NCI-H510A (cell line): ENCODE measurements at regions not wholly inside any gene's neighbourhood (a gene's known extent, or its start where the extent isn't known, plus 50 kb on each side); places are given as distances from the start of the nearest gene placed in this dataset.

ENCODE experiments used
- DNase-seq: peaks from one replicate; lab custom pipeline; 2025; lab: John Stamatoyannopoulos, UW

DNA sequence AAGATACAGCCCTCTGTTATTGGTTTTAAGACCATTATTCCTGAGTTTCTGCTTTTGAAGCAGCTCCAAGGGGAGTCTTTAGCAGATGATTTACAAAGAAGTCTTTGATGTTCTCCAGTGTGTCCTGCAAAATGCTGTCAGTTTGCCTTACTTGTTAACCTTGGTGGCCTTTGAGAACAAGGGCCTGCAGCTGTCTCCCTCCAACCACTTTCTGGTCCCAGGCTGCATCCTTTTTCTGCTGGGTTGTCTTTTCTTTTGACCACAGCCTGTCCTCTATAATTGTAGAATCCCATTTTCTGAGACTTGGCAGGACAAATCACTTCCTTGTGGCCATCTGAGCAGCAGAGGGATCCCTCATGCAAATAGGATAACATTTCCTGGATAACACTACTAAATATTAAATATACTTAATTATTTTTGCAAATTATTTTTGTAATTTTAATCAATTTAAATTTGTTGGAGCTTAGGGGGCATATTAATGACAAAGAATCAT lies 281.4 kb downstream of the DMRT2 start:
- DNase-seq = no peak

DNA sequence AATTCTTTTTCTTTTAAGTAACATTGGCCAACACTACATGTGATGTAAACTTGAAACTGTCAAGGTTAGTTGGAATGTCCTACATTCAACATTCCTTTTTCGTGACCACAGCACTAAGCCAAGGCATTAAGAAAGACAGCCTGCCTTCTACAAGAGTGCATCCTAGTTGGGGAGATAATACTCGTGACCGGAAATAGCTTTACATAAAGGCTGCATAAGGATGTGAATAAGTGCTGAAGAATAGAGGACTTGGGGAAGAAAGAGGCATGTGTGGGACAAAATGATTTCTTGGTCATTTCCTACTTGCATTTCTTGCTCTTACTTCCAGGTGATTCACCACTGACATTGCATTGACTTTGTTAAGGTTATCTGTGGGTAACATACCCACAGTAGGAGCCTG lies 282.0 kb downstream of the DMRT2 start:
- DNase-seq = no peak

DNA sequence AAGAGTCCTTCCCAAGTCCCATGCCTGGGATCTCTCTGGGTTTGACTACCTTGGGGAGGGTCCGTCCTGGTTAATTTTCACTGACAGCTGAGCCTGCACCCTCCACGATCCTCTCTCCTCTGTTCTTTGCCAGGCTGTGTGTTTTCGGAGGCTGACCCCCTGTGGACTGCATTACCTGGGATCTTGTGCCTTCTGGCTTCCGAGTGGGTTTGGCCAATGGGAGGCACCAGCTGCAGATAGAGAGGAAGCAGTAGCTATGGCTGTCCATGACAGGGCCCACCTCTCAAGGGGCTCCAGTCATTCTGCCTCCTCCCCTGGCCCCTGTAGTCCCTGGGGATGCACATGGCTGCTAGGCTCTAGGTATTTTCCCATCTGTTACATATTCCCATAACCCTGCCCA lies 285.0 kb downstream of the DMRT2 start:
- no peak for DNase-seq

DNA sequence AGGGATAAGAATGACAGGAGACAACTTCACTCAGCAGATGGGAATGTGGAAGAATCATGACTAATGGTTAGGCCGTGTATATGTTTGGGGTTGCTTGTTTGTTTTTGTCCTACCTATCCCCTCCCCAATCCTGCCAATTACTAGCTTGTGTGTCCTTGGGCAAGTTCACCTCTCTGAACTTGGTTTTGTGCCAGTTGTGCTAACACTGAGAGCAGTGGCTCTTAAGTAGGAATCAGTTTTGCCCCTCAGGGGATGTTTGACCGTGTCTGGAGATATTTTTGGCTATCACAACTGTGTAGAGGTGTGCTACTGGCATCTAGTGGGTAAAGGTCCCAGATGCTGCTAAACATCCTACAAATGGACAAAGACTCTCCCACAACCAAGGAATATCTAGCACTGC lies 287.0 kb downstream of the DMRT2 start:
- no peak for DNase-seq

DNA sequence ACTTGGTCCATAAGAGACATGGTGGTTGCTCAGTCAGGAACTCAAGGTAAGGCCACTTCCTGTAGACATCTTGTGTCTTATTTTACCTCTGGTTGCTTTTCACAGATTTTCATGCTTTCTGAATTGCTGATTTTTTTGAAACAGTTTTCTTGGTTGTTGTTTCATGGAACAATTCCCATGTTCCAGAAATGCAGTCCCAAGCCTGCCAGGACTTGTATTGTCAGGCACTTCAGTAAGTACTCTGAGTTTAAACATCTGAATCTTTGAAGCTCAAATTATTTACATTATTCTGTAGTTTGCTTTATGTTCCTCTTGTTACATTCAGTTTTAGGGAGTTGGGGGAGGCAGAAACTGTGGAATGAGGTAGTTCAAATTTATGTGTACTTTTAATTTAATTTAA lies 290.2 kb downstream of the DMRT2 start:
- DNase-seq = no peak

DNA sequence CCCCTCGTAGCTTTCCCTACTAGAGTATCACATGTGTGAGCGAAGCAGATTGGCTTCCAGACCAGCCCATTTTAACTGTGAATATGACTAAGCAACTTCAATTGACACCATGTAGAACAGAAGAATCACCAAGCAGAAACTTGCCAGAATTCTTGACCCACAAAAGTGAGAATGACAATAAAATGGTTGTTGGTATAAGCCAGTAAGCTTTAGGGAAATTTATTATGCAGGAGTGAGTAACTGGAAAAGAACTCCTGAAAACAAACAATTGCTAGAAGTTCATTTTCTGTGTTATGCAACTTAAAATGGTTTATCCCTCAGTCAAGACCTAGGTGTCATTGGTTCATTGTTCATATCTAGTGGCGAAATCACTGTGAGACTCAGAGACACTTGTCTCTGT lies 303.1 kb downstream of the DMRT2 start:
- no peak for DNase-seq

DNA sequence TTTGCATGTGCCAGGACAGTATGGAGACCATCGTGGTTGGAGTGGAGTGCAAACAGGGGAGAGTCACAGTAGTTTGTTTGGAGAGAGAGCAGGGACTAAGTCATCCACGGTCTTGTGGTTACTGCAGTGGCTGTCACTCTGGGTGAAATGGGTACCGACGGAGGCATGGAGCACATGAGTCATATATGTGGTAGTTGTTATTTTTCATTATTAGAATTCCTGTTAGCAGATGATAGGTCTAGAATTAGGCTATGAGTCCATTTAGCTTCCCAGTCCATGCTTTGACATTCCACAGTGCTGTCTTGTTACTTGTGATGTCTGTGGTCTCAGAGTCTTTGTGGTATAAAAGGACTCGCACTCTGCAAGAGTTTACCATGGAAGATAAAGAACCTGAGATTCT lies 303.9 kb downstream of the DMRT2 start:
- no peak for DNase-seq

DNA sequence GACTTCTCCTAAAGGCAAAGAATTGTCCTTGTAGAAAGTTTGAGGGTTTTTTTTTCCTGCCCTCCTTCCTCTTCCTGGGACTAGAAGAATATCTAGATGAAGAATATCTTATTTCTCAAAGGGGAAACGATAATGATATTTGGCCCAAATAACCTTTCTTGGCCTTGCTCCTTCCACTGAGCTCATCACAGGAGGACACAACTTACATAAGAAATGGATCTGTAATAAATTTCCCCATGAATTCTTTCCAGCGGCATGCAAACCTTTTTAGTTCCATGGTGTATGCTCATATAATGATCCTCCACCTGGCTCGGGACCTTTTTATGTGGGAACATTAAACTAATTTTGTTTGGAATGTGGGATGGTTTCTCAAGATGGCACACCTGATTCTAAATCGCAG lies 304.4 kb downstream of the DMRT2 start:
- no peak for DNase-seq

DNA sequence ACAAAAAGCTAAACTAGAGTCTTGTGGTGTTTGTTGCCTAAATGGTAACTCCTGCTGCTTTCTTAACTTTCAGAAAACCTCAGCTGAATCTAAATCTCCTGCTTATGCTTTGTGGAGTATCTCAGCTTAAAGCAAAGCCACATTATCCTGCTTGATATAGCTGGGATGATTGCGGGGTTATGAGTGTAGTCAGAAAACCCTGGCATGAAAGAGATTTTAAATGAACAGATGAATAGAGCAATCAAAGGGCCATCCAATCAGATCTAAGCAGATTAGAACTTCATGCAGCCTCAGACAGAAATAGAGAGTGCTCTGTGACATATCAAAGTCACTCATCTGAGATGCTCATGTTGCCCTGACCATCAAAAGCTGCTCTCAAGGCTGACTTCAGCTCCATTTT lies 305.5 kb downstream of the DMRT2 start:
- DNase-seq = no peak

DNA sequence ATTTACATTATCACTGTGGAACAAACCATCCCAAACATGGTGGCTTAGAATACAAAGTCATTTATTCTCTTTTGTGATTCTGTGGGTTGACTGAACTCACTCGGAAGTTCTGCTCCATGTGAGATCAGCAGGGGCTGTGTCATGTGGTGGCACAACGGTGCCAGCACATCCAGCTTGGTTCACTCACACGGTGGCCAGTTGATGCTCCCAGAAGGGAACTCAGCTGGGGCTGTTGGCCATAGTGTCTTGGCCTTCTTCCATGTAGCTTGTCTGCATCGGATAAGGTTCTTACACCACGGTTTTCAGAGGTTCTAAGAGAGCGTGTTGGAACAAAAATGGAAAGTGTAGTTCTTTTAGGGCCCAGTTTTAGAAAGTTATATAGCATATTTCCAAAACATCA lies 312.7 kb downstream of the DMRT2 start:
- no peak for DNase-seq

DNA sequence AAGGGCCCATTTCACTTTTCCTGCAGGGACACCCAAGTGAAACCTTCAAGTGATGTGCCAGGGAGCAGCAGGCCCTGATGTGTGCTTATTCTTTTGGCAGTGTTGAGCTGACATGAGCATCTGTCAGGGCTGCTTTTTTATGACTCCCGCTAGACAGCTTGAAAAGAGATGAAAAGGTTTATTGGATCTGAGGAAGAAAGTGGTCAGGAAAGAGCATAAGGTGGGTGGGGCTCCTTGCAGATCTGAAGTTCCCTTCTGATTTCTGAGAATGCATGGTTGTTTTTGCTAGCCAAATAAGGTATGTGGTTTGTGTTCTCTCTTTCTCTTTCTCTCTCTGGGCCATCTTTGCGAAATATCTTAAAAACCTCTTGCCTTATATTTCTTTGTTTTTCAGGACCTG lies 316.1 kb downstream of the DMRT2 start:
- no peak for DNase-seq

DNA sequence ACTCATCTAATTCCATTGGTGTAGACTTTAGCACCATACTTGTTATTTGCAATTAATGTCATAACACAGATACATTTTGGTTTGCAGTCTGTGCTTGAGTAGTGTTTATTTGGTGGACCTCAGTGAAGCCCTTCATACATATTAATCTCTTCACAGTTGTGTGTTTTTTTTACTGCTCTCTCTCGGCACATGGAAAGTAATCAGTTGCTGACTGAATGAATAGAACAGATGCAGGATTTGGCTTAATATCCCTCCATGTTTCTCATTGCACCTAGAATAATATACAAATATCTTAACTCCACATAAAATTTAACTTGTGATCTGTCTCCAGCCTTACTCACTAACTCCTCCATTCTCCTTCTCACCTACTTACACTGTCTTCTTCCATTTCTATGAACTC lies 319.1 kb downstream of the DMRT2 start:
- no peak for DNase-seq

DNA sequence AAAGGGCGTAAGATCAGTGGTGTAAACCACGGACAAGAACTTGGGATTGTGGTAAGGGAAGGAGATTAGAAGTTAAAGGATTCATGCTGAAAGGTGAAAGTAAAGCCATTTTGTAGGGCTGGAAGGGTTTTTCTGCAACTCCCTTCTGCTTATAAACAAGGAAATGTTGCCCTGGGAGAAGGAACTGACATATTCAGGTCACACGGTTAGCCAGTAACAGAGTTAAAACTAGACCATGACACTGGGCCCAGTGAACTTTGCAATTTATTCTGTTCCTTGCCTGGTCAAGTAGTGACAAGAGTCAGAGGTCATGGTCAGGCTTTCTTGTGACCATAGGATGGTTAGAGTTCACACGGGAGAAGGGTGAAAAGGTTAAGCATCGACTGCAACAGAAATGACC lies 323.3 kb downstream of the DMRT2 start:
- no peak for DNase-seq

DNA sequence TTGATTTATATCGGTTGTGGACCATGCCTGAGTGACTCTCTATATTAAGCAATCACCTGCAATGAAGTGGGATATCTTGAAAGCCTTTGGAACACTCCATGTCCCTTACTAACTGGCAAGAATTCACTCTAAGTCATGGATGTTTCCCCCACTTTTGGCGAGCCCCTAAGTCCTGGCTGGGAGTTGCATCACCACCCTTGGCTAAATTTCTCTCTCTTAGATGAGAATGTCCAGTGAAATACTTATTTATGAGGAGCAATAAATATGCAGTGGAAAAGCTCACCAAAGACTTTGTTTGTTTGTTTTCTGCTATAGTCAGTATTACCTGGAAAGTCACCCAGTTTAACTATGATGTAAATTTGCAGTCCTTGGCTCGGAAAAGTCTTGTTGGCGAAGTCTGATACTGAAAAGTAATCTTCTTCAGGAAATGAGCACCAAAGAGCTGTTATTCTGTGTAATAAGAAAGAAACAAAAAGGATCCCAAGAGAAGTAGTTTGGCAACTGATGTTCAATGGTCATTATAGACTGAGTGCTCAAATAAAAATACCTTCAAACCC lies 333.8 kb downstream of the DMRT2 start:
- no peak for DNase-seq

DNA sequence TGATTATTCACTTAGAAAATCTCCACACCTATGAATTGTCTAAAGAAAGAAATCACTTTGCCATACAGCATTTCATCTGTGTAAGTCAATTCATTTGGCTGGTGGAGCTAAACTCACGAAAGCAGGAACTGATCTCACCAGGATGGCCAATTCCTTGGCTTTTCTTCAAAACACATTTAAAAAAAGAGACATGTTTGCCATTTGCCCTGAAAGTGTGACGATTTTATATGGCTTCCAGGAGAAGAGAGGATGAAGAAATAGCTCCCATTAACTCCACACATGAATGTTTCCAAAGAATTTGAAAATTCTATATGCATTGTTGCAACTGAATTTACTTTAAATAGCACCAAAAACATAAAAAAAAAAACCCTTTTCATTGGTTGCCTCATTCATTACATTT lies 334.7 kb downstream of the DMRT2 start:
- DNase-seq = no peak

DNA sequence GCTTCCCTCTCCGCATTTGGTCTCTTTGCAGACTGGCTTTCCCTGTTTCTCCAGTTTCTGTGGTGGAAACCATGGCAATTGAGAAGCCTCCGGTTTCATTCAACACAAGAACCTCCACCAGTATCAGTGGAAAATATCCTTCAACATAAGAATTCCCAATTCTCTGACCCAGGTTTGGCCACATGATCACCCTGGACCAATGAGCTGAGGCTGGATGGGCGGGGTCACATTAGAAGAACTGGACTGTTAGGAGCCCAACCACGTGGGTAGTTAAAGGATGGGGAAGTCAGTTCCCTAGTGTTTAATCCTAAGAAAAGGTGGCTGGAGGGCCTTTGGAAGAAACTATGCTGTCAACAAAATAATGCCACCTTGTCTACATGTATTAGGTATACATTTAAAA lies 336.3 kb downstream of the DMRT2 start:
- DNase-seq = no peak

DNA sequence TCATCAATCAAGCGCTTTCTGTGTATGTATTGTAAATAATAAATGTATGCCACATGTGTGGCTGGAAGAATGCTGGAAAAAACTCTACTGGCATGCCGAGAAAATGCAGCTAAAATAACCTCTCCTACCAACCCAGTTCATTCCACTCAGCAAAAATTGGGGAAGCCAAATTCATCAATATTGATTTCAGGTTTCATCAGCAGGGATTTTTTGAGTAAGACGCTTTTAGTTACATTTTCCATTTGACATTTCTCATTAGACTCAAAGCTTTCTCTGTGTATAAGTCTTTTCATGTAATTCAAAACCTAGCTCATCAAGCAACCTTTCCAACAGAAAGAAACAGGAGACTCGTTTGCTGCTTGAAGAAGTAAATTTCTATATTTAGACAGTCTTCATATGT lies 338.1 kb downstream of the DMRT2 start:
- no peak for DNase-seq

DNA sequence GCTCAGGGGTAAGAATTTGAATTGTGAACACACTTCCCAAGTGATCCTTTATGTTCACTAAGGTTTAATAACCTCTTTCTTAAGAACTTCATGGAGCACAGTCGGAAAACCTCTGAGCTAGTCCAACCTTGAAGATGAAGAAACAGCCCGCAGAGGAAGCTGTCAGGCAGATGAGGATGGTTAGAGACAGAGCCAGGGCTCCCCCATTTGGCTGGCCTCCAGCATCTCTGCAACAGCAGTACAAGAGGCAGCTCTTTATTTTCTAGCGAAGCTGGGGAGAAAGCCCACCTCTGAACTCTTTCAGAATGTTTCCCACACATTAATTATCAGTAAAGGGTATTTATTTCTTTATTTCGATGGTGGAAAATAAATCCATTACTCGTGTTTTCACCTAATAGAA lies 350.8 kb downstream of the DMRT2 start:
- DNase-seq = no peak

DNA sequence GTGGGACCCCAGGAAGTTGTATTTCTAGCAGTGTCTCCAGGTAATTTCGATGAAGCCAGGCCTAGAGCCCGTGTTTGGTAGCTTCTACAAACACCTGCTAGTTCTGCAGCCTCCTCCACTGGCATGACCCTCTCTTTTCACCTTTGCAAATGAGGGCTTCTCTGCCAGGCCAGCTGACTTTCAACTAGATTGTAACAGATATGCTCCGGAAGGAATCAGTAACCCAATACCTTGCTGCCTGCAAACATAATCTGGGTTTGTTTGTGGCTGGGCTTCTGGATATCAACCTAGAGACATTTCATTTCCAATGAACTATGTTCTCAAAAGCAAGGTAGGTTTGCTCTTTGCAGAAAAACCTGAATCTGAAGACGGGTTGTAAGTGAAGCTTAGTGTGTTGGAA lies 354.8 kb downstream of the DMRT2 start:
- peak; percentile 27 for DNase-seq

DNA sequence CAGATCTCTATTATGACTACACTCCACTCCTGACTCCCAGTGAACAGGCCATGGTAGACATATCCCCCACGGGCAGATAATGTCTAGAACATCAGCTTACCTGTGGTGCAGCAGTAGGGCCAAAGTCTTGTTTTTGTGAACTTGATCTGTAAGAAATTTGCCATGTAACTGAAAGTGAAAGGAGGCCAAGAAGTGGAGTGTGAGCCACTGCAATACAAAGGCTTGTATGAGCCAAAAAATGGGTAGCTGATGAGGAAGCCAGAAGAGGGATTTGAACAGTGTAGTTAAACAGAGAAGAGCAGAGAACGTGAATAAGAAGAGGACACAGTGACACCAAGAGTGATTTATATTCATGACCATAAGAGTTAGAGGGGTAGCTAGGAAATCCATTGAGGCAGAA lies 361.7 kb downstream of the DMRT2 start:
- no peak for DNase-seq

DNA sequence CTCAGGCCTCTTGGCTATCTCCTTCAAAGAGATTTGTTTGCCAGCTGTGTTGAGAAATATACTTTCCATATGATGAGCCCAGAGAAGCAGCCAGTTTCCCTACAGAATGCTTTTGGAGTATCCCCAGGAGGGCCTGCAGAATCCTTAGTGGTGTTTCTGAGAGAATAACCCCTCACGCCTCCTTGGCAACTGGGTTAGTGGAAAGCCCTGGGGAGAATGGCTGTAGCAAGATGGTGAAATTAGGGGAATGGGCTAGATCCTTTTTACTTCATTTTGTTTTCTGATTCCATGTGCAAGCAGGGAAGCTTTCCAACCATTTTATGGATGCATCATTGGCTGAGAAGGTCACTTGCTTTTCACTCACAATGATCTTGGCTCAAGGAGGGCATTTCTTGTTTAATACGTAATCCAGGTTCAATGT lies 364.6 kb downstream of the DMRT2 start:
- no peak for DNase-seq

DNA sequence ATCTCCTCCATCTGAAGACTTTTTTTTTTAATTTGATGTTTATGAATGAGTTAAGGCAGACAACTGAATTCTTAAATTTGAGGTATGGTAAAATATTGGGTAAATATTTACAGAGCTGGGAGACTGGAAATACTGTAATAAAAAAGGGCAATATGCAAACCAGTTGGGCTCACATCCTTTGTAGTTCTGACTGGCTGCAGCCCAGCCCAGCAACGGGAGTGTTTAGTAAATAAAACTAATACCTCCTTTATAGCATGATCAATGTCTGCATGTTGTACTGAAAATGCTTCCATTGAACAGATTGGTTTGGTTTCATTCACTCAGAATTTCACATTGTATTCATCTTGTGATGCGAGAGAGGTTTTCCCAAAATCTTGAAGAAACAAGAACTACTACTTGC lies 365.0 kb downstream of the DMRT2 start:
- DNase-seq = no peak

DNA sequence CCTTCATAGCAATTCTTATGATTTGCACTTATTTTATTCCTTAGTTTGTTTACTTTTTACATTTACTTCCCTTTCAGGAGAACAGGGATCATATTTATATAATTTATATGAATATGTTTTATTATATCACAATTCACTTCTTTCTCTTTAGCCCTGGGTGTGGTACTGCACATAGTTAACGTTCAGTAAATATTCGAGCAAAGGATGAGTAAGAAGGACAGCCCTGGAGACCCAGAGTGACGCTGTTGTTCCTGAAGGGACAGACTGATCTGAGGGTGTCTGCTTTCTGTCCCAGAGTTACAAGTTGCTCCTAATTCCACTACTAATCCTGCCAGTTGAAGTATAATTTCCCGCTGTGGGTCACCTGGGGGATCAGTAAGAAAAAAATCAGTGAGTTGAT lies 366.1 kb downstream of the DMRT2 start:
- DNase-seq = no peak

DNA sequence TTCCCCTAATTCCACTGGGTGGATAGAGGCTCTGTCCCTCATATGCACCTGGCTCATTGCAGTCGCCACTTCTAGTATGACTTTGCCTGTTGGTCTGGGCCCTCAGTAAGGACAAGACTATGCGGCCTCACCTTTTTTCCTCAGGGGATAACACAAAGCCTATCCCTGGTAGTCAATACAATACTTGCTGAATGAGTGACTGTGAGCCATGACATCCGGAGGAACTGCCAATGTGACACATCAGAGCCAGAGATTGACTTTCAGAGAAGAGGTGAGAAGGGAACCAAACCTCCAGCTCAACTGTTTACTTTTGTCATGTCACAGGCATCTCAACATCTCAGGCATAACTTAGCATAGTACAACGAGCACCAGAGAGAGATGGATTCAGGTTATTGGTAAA lies 371.3 kb downstream of the DMRT2 start:
- no peak for DNase-seq

DNA sequence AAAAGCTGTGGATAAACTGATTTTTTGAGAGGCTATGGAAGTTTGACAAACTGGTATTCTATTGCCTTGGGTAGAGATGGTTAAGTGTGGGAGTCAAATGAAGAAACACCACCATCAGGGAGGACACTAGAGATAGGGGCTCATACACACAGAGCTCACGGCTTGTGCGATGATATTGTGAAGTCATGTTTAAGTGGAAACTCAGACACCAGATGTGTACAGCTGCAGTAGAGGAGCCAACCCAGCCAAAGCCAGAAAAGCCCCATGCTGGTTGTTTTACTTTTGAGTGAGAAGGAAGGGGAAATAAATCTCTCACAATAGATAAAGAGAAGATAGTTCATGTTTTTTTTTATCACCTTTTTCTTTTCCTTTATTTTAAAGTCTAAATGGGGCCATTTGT lies 377.7 kb downstream of the DMRT2 start:
- no peak for DNase-seq
